ENCODE measurements at regions not wholly inside any gene's neighbourhood (a gene's known extent, or its start where the extent isn't known, plus 50 kb on each side); places are given as distances from the start of the nearest gene placed in this dataset.
"Not testable (repeated sequence)": the region's sequence is repeated elsewhere in the genome, so short reads cannot be mapped to it uniquely, and the experiment has no call there.

DNA sequence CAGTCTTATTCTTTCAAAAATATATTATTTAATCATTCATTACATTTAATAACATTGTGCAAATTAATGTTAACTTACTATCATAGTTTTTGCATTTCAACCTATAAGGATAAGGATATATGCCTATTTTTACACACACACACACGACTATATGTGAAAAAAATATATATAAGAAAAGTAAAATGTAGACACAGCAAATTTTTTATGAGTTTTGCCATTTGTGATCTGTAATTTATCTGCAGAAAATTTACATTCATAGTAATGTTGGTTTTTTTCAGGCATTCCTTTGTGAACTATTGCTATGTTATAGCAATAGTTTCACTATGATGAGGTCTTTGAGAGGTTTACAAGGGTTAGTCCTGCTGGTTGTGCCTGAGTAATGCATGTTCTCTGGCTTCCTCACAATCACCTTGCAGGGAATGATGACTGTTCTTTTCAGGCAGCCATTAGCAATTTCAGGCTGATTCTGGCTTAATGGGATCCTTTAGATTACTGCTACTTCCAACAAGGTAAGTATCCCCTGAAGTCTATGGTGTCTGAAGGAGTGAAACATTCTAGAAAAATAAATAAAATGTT lies 183.7 kb upstream of the CDK1 start:
- Histone ChIP-seq H3K4me1 (no peaks in the 10 kb centered on the region), H3K9me3 (no peaks in the 10 kb centered on the region), H3K27me3 (no peaks in the 10 kb centered on the region), H3K27ac (no peak overlapping the region), H3K36me3 (no peaks in the 10 kb centered on the region), H3K4me3 (no peak overlapping the region)
- intact Hi-C loops (cut with DNase I; ENCODE audit: low total_unique reads) = no loop called here
- DNase-seq = no peak
- TF ChIP-seq POLR2A (IDR thresholded peaks at IDR 0.05) = no peak
- TF ChIP-seq, protein P1, sequence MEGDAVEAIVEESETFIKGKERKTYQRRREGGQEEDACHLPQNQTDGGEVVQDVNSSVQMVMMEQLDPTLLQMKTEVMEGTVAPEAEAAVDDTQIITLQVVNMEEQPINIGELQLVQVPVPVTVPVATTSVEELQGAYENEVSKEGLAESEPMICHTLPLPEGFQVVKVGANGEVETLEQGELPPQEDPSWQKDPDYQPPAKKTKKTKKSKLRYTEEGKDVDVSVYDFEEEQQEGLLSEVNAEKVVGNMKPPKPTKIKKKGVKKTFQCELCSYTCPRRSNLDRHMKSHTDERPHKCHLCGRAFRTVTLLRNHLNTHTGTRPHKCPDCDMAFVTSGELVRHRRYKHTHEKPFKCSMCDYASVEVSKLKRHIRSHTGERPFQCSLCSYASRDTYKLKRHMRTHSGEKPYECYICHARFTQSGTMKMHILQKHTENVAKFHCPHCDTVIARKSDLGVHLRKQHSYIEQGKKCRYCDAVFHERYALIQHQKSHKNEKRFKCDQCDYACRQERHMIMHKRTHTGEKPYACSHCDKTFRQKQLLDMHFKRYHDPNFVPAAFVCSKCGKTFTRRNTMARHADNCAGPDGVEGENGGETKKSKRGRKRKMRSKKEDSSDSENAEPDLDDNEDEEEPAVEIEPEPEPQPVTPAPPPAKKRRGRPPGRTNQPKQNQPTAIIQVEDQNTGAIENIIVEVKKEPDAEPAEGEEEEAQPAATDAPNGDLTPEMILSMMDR (IDR thresholded peaks at IDR 0.05) = no peak

DNA sequence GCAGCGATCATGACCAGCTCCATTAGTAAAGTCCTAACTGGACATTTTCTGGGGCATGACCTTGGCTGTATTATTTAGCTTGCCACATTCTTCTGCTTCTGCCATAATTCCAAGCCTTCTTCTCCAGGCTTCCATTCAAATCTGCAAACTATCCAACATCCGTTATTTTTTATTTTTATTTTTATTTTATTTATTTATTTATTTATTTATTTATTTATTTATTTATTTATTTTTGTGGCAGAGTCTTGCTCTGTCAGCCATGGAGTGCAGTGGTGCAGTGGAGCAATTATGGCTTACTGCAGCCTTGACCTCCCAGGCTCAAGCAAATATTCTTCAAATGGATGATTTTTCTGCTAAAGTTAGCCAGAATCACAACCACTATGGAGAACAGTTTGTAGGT lies 187.2 kb upstream of the CDK1 start:
- intact Hi-C loops (cut with DNase I; ENCODE audit: low total_unique reads) = no loop called here
- no peaks in the 10 kb centered on the region for H3K4me1 ChIP-seq
- H3K4me3 ChIP-seq = no peak overlapping the region
- no peak overlapping the region for H3K27ac ChIP-seq
- no peaks in the 10 kb centered on the region for H3K27me3 ChIP-seq
- no peaks in the 10 kb centered on the region for H3K36me3 ChIP-seq
- DNase-seq = no peak
- TF ChIP-seq, protein P1 (IDR thresholded peaks at IDR 0.05) = no peak
- no peak for TF ChIP-seq POLR2A (IDR thresholded peaks at IDR 0.05)
- no peaks in the 10 kb centered on the region for H3K9me3 ChIP-seq

DNA sequence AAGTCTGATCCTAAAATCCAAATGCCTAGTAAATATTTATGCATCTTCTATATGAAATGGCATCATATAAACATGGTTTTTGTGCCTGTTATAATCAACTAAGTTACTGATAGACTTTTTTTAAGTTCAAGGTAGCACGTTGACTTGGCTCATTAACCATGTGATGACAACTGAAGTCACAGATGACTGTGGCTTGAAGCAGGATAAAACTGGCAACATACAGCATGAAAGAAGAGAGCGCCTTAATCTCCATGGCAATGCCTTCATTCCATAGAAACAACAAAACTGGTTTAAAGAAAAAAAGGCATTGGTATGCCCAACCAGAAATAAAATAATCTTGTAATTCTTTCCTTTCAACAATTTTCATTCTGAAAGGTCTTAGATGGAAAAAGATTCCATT lies 188.9 kb upstream of the CDK1 start:
- DNase-seq = no peak
- intact Hi-C loops (cut with DNase I; ENCODE audit: low total_unique reads) = no loop called here
- Histone ChIP-seq H3K4me3 (no peak overlapping the region), H3K27ac (no peak overlapping the region), H3K9me3 (no peaks in the 10 kb centered on the region), H3K4me1 (no peaks in the 10 kb centered on the region), H3K36me3 (no peaks in the 10 kb centered on the region), H3K27me3 (no peaks in the 10 kb centered on the region)
- TF ChIP-seq POLR2A (IDR thresholded peaks at IDR 0.05) = no peak
- TF ChIP-seq, protein P1 (IDR thresholded peaks at IDR 0.05) = no peak

- H3K27ac ChIP-seq; DNase-seq; intact Hi-C loops (cut with DNase I; ENCODE audit: low total_unique reads); H3K27me3 ChIP-seq; H3K4me3 ChIP-seq; H3K9me3 ChIP-seq; H3K4me1 ChIP-seq; H3K36me3 ChIP-seq: not testable (repeated sequence)
Measured at GRCh38 chr10:60581782-60582181, 192.1 kb upstream of the ANK3 start.

DNA sequence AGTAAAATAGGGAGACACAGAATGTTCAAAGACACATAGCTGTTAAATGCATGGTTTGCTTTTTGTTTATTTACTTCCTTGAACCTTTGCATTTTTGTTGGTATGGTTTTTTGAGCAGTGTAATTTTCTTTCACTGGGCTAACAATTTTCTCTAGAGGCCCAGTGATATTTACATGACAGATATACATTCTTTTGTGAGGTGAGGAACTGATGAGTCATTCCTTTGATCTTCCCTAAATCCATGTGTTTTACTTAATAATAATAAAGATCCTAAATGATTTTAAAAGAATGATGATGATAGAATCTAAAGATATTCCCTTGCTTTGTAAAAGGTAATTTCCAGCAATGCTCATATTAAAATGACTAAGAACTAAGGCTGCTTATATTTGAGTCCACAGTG lies 188.5 kb upstream of the ANK3 start:
- H3K4me3 ChIP-seq = no peak overlapping the region
- no peak for DNase-seq
- H3K4me1 ChIP-seq = no peaks in the 10 kb centered on the region
- no peaks in the 10 kb centered on the region for H3K9me3 ChIP-seq
- H3K36me3 ChIP-seq = no peaks in the 10 kb centered on the region
- intact Hi-C loops (cut with DNase I; ENCODE audit: low total_unique reads) = no loop called here
- no peaks in the 10 kb centered on the region for H3K27me3 ChIP-seq
- TF ChIP-seq POLR2A (IDR thresholded peaks at IDR 0.05) = no peak
- TF ChIP-seq, protein P1 (IDR thresholded peaks at IDR 0.05) = no peak
- H3K27ac ChIP-seq = no peak overlapping the region
